Endothelial cell of umbilical vein (primary cell): ENCODE measurements at regions not wholly inside any gene's neighbourhood (a gene's known extent, or its start where the extent isn't known, plus 50 kb on each side); places are given as distances from the start of the nearest gene placed in this dataset.

Experiments used
- BruUV-seq: library from RNA; stranded (reverse); fragments of 400-500 nt; replicated peaks from 2 replicates; lab custom pipeline; 2021; lab: Mats Ljungman, UMichigan
- CTCF ChIA-PET: fragments of 300-600, 350-600 bp; sonication (Branson Sonifier 250); formaldehyde crosslinking; loops from one replicate; lab custom pipeline; 2021; ENCODE audit warnings: antibody characterized with exemption, inconsistent platforms; lab: Charles Lee
- POLR2A ChIA-PET: fragments of 300-600, 350-600 bp; sonication (Branson Sonifier 250); formaldehyde crosslinking; loops from one replicate; lab custom pipeline; 2021; ENCODE audit warnings: antibody characterized with exemption, inconsistent platforms; lab: Charles Lee
- DNase-seq: peaks from one replicate; pipeline ENCODE4 v3.0.0-alpha.2; 2011; ENCODE audit warnings: low read depth, low spot score
- FAIRE-seq: peaks from 2 replicates; lab custom pipeline; 2011; peaks lifted over from hg19 to GRCh38; lab: Jason Lieb, UNC
- H2AFZ ChIP-seq: 2 replicates; pipeline ENCODE4 v1.6.0; 2012; ENCODE audit warnings: low read depth, low read length, control low read depth, inconsistent platforms
- H3K27ac ChIP-seq: 2 replicates; pipeline ENCODE4 v1.5.1; 2011; ENCODE audit warnings: low read depth, mild to moderate bottlenecking, control low read depth, low read length, moderate library complexity; ENCODE audit not compliant: insufficient read depth
- H3K27me3 ChIP-seq, 2 experiments: 2 replicates each; pipeline versions ENCODE4 v1.6.0 to v1.6.1; 2011; ENCODE audit warnings: low read length in 2 of 2, mixed read lengths in 1 of 2; ENCODE audit not compliant: control insufficient read depth in 2 of 2, insufficient read depth in 2 of 2
- H3K36me3 ChIP-seq, 2 experiments: 2 replicates in 1 of 2; 3 replicates in 1 of 2; pipeline ENCODE4 v1.5.1; 2011; ENCODE audit warnings: low read length in 2 of 2, mild to moderate bottlenecking in 1 of 2, moderate library complexity in 1 of 2; ENCODE audit not compliant: control insufficient read depth in 2 of 2, insufficient read depth in 2 of 2; ENCODE audit errors: extremely low read depth in 1 of 2
- H3K4me1 ChIP-seq: 3 replicates; pipeline ENCODE4 v1.5.1; 2011; ENCODE audit warnings: mild to moderate bottlenecking, low read length; ENCODE audit not compliant: control insufficient read depth, insufficient read depth; ENCODE audit errors: extremely low read depth
- H3K4me2 ChIP-seq: 2 replicates; pipeline ENCODE4 v1.6.1; 2011; ENCODE audit warnings: low read length, control low read depth, mixed read lengths; ENCODE audit not compliant: insufficient read depth
- H3K4me3 ChIP-seq, 3 experiments: fragments of 200-600 bp in 1 of 3; sonication (generic), shearing (Covaris generic) in 1 of 3; replicated peaks in 1 of 3; 2 replicates each; pipeline ENCODE4 v1.5.1; 2011 to 2016; ENCODE audit warnings: control low read depth in 3 of 3, low read length in 3 of 3, mild to moderate bottlenecking in 2 of 3, inconsistent platforms in 1 of 3, low read depth in 1 of 3, moderate library complexity in 1 of 3; ENCODE audit not compliant: insufficient read depth in 1 of 3
- H3K79me2 ChIP-seq: 2 replicates; pipeline ENCODE4 v1.6.0; 2012; ENCODE audit warnings: low read length, inconsistent platforms; ENCODE audit not compliant: control insufficient read depth, insufficient read depth
- H3K9ac ChIP-seq: replicated peaks from 2 replicates; pipeline ENCODE3; 2011; ENCODE audit warnings: low read length, control low read depth; ENCODE audit not compliant: insufficient read depth; ENCODE audit errors: extremely low read depth
- H3K9me1 ChIP-seq: replicated peaks from 3 replicates; pipeline ENCODE4 v1.6.0; 2011; ENCODE audit warnings: mild to moderate bottlenecking, low read length; ENCODE audit not compliant: control insufficient read depth, insufficient read depth; ENCODE audit errors: extremely low read depth
- H3K9me3 ChIP-seq: replicated peaks from 2 replicates; pipeline ENCODE4 v1.5.1; 2012; ENCODE audit warnings: low read length, inconsistent platforms; ENCODE audit not compliant: control insufficient read depth, insufficient read depth
- H4K20me1 ChIP-seq: replicated peaks from 2 replicates; pipeline ENCODE3; 2011; ENCODE audit warnings: mild to moderate bottlenecking, low read length; ENCODE audit not compliant: control insufficient read depth, insufficient read depth; ENCODE audit errors: extremely low read depth
- EZH2 ChIP-seq: IDR thresholded peaks from 2 replicates; pipeline ENCODE4 v1.6.1; 2012; ENCODE audit warnings: borderline replicate concordance, low read depth, mild to moderate bottlenecking, moderate library complexity, low read length, inconsistent platforms; ENCODE audit not compliant: severe bottlenecking
- FOS ChIP-seq: IDR thresholded peaks from 2 replicates; pipeline ENCODE4 v1.6.1; 2011; ENCODE audit warnings: mild to moderate bottlenecking, low read length, moderate library complexity, borderline replicate concordance; ENCODE audit not compliant: insufficient read depth
- GATA2 ChIP-seq: IDR thresholded peaks from 2 replicates; pipeline ENCODE4 v1.7.0; 2011; ENCODE audit warnings: low read depth, mild to moderate bottlenecking, moderate library complexity, mixed read lengths, low read length; ENCODE audit not compliant: insufficient read length, insufficient read depth
- JUN ChIP-seq: IDR thresholded peaks from 2 replicates; pipeline ENCODE4 v1.6.1; 2011; ENCODE audit warnings: borderline replicate concordance, low read depth; ENCODE audit not compliant: insufficient read length, insufficient read depth
- MYC ChIP-seq: IDR thresholded peaks from one replicate; pipeline ENCODE4 v1.6.1; 2011; ENCODE audit warnings: mild to moderate bottlenecking, low read depth, low read length
- POLR2A ChIP-seq: IDR thresholded peaks from 2 replicates; pipeline ENCODE4 v1.6.1; 2012; ENCODE audit warnings: low read depth, mild to moderate bottlenecking, control low read depth, low read length
- POLR2AphosphoS5 ChIP-seq: IDR thresholded peaks from 2 replicates; pipeline ENCODE4 v1.6.1; 2012; ENCODE audit warnings: low read depth, mild to moderate bottlenecking, control low read depth, low read length, moderate library complexity; ENCODE audit not compliant: insufficient read depth
- dilution Hi-C: fragments of 300-500 bp; cut with MboI; formaldehyde crosslinking; loops from one replicate; pipeline ENCODE4 v1.15.0; 2019; ENCODE audit warnings: low sequenced_read_pairs; ENCODE audit not compliant: extremely low pct_ligation_motif_present
- intact Hi-C: fragments of 100-400 bp; cut with micrococcal nuclease; formaldehyde crosslinking; loops from one replicate; pipeline ENCODE4 v1.10.0; 2022
- TF ChIP-seq, protein P1 (sequence below): IDR thresholded peaks from 2 replicates; pipeline ENCODE4 v1.6.1; 2011; ENCODE audit not compliant: insufficient read depth, insufficient read length
- TF ChIP-seq, protein P2 (sequence below), 2 donors: IDR thresholded peaks; 1 replicate in 1 of 2; 2 replicates in 1 of 2; pipeline ENCODE4 v1.5.1; 2011; ENCODE audit warnings: low read length in 2 of 2, mild to moderate bottlenecking in 2 of 2, moderate library complexity in 2 of 2, control low read depth in 1 of 2, inconsistent platforms in 1 of 2, low read depth in 1 of 2; ENCODE audit not compliant: insufficient read depth in 1 of 2; ENCODE audit errors: extremely low read depth in 1 of 2

DNA sequence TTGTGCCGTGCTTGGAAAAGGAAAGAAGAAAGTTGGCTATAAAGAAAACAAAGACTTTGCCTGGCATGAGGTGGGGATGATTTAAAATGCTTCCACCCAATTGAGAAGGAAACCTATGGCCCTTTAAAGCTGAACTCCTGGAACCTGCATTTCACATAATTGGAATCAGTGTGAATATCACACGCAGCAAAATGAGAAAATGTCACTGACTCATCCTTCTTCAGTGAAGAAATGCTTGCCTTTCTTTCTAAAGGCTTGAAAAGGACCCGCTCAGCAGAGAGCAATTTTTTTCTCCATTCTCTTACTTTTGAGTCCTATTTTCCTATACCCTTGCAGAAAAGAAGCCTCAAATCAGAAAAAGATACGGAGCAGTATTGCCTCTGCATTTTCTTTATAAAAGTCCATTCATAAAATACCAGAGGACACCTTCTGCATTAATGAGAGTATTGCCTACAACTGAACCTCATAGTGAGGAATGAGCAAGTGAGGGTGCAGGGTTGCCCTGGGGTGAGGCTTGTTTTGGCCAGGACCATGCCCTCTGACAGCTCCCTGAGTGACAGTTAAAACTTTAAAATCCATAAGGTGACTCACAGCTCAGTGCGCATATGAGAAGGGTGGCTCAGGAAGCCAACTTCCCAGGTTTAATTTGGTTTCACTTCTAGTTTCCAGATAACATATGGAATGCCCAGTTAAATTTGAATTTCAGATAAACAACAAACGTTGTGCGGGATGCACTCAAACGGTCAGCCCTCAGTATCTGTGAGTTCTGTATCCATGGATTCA, 191.9 kb upstream of the GYPC start:
- Histone ChIP-seq H3K4me1 (no peaks in the 10 kb centered on the region), H3K4me2 (no peak overlapping the region), H3K36me3 (no peaks in the 10 kb centered on the region), H2AFZ (no peak overlapping the region), H3K79me2 (no peaks in the 10 kb centered on the region), H3K9me1 (no peaks in the 10 kb centered on the region), H4K20me1 (no peaks in the 10 kb centered on the region), H3K9ac (no peak overlapping the region), H3K9me3 (peaks cover 2% of the 10 kb centered on the region), H3K4me3 (no peak overlapping the region), H3K27ac (no peak overlapping the region), H3K27me3 (no peaks in the 10 kb centered on the region)
- TF ChIP-seq, protein P1, sequence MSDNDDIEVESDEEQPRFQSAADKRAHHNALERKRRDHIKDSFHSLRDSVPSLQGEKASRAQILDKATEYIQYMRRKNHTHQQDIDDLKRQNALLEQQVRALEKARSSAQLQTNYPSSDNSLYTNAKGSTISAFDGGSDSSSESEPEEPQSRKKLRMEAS: no peak
- TF ChIP-seq GATA2 (no peak), POLR2A (no peak), MYC (no peak), FOS (no peak), EZH2 (no peak), POLR2AphosphoS5 (no peak), JUN (no peak)
- TF ChIP-seq, protein P2, sequence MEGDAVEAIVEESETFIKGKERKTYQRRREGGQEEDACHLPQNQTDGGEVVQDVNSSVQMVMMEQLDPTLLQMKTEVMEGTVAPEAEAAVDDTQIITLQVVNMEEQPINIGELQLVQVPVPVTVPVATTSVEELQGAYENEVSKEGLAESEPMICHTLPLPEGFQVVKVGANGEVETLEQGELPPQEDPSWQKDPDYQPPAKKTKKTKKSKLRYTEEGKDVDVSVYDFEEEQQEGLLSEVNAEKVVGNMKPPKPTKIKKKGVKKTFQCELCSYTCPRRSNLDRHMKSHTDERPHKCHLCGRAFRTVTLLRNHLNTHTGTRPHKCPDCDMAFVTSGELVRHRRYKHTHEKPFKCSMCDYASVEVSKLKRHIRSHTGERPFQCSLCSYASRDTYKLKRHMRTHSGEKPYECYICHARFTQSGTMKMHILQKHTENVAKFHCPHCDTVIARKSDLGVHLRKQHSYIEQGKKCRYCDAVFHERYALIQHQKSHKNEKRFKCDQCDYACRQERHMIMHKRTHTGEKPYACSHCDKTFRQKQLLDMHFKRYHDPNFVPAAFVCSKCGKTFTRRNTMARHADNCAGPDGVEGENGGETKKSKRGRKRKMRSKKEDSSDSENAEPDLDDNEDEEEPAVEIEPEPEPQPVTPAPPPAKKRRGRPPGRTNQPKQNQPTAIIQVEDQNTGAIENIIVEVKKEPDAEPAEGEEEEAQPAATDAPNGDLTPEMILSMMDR (IDR thresholded peaks at IDR 0.05; ENCODE audit: extremely low read depth in 1 of 2, insufficient read depth in 1 of 2, low read depth in 1 of 2, low read length in 2 of 2): no peak
- dilution Hi-C loops: no loop called here
- ChIA-PET POLR2A (no interaction called here), CTCF (no interaction called here)
- FAIRE-seq: no peak
- no peak for DNase-seq
- intact Hi-C loops: no loop called here
- no TSS peak for BruUV-seq
